Neural progenitor cell (in vitro differentiated cells): ENCODE measurements at regions not wholly inside any gene's neighbourhood (a gene's known extent, or its start where the extent isn't known, plus 50 kb on each side); places are given as distances from the start of the nearest gene placed in this dataset.

ENCODE experiments used
- DNase-seq: peaks from one replicate; pipeline ENCODE4 v3.0.0-alpha.2; 2016; ENCODE audit warnings: low spot score
- H2AFZ ChIP-seq: fragments of 200-600 bp; sonication (generic); replicated peaks from 2 replicates; pipeline ENCODE4 v1.6.1; 2016; ENCODE audit warnings: antibody characterized with exemption
- H3F3A ChIP-seq: fragments of 200-600 bp; sonication (generic); 2 replicates; pipeline ENCODE4 v1.6.1; 2016; ENCODE audit warnings: antibody characterized with exemption, low read depth
- H3K27ac ChIP-seq: fragments of 200-600 bp; sonication (generic); 2 replicates; pipeline ENCODE4 v1.5.1; 2016; ENCODE audit warnings: mild to moderate bottlenecking
- H3K27me3 ChIP-seq: fragments of 200-600 bp; sonication (generic); 2 replicates; pipeline ENCODE4 v1.6.1; 2016; ENCODE audit warnings: mild to moderate bottlenecking, moderate library complexity
- H3K36me3 ChIP-seq: fragments of 200-600 bp; sonication (generic); 2 replicates; pipeline ENCODE4 v1.5.1; 2016
- H3K4me1 ChIP-seq: fragments of 200-600 bp; sonication (generic); 2 replicates; pipeline ENCODE4 v1.6.1; 2016; ENCODE audit warnings: mixed run types
- H3K4me2 ChIP-seq: fragments of 200-600 bp; sonication (generic); 2 replicates; pipeline ENCODE4 v1.6.1; 2016
- H3K4me3 ChIP-seq: fragments of 200-600 bp; sonication (generic); 2 replicates; pipeline ENCODE4 v1.5.1; 2016
- H3K79me2 ChIP-seq: fragments of 200-600 bp; sonication (generic); 2 replicates; pipeline ENCODE4 v1.6.1; 2016; ENCODE audit warnings: low read depth
- H3K9ac ChIP-seq: fragments of 200-600 bp; sonication (generic); 2 replicates; pipeline ENCODE4 v1.6.1; 2016
- H3K9me3 ChIP-seq: fragments of 200-600 bp; sonication (generic); 2 replicates; pipeline ENCODE4 v1.5.1; 2016; ENCODE audit warnings: low read depth
- H4K20me1 ChIP-seq: fragments of 200-600 bp; sonication (generic); 2 replicates; pipeline ENCODE4 v1.6.1; 2016; ENCODE audit warnings: low read depth
- H3K27ac Mint-ChIP-seq: 3 replicates; pipeline ENCODE4 v1.8.0; 2021; ENCODE audit warnings: mixed read lengths
- H3K27me3 Mint-ChIP-seq: 2 replicates; pipeline ENCODE4 v1.8.0; 2022; ENCODE audit warnings: low read depth, mild to moderate bottlenecking, inconsistent platforms, moderate library complexity, mixed read lengths; ENCODE audit not compliant: insufficient read depth
- H3K36me3 Mint-ChIP-seq: 3 replicates; pipeline ENCODE4 v1.8.0; 2021; ENCODE audit warnings: mixed read lengths
- H3K4me1 Mint-ChIP-seq: 3 replicates; pipeline ENCODE4 v1.8.0; 2021; ENCODE audit warnings: mixed read lengths
- H3K4me3 Mint-ChIP-seq: 3 replicates; pipeline ENCODE4 v1.8.0; 2021; ENCODE audit warnings: mild to moderate bottlenecking, moderate library complexity, mixed read lengths
- H3K9me3 Mint-ChIP-seq: 3 replicates; pipeline ENCODE4 v1.8.0; 2020; ENCODE audit warnings: mixed read lengths
- EZH2 ChIP-seq: fragments of 200-600 bp; sonication (generic); IDR thresholded peaks from 2 replicates; pipeline ENCODE4 v1.6.1; 2017; ENCODE audit warnings: antibody characterized with exemption, mild to moderate bottlenecking, moderate library complexity
- EZH2phosphoT487 ChIP-seq: fragments of 200-600 bp; sonication (generic); IDR thresholded peaks from 2 replicates; pipeline ENCODE4 v1.6.1; 2017; ENCODE audit warnings: antibody characterized with exemption
- TF ChIP-seq, protein P1 (sequence below): fragments of 200-600 bp; sonication (generic); IDR thresholded peaks from 2 replicates; pipeline ENCODE4 v1.5.1; 2017; ENCODE audit warnings: antibody characterized with exemption, mild to moderate bottlenecking

DNA sequence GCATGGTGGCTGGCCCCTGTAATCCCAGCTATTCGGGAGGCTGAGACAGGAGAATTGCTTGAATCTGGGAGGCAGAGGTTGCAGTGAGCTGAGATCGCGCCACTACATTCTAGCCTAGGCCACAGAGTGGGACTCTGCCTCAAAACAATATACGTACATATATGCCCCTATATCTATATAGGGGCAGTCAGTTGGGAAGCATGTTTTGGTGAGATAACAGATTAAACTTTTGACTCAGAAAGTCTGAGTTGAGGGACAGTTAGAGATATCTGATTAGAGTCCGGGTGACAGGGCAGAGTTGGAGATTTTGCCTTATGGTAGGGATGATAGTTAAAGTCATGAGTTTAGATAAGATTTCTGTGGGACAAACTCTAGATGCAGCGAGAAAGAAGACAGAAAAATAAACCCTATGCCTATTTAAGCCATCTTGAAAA, 71.8 kb upstream of the ALDH1A1 start:
- H3K36me3 Mint-ChIP-seq: no peaks in the 10 kb centered on the region
- no peaks in the 10 kb centered on the region for H3K9me3 ChIP-seq
- no peaks in the 10 kb centered on the region for H3K4me1 ChIP-seq
- H3K27me3 Mint-ChIP-seq: no peaks in the 10 kb centered on the region
- no peaks in the 10 kb centered on the region for H3K36me3 ChIP-seq
- H3K27ac Mint-ChIP-seq: no peak overlapping the region
- H3K9ac ChIP-seq: no peak overlapping the region
- no peaks in the 10 kb centered on the region for H3K9me3 Mint-ChIP-seq
- H3K27me3 ChIP-seq: no peaks in the 10 kb centered on the region
- no peak for DNase-seq
- H4K20me1 ChIP-seq: no peaks in the 10 kb centered on the region
- no peak overlapping the region for H3K27ac ChIP-seq
- H2AFZ ChIP-seq: no peak overlapping the region
- H3K4me2 ChIP-seq: no peak overlapping the region
- no peaks in the 10 kb centered on the region for H3F3A ChIP-seq
- H3K4me3 ChIP-seq: no peak overlapping the region
- no peaks in the 10 kb centered on the region for H3K4me1 Mint-ChIP-seq
- no peaks in the 10 kb centered on the region for H3K79me2 ChIP-seq
- H3K4me3 Mint-ChIP-seq: no peak overlapping the region
- TF ChIP-seq EZH2phosphoT487 (no peak), EZH2 (no peak)
- TF ChIP-seq, protein P1, sequence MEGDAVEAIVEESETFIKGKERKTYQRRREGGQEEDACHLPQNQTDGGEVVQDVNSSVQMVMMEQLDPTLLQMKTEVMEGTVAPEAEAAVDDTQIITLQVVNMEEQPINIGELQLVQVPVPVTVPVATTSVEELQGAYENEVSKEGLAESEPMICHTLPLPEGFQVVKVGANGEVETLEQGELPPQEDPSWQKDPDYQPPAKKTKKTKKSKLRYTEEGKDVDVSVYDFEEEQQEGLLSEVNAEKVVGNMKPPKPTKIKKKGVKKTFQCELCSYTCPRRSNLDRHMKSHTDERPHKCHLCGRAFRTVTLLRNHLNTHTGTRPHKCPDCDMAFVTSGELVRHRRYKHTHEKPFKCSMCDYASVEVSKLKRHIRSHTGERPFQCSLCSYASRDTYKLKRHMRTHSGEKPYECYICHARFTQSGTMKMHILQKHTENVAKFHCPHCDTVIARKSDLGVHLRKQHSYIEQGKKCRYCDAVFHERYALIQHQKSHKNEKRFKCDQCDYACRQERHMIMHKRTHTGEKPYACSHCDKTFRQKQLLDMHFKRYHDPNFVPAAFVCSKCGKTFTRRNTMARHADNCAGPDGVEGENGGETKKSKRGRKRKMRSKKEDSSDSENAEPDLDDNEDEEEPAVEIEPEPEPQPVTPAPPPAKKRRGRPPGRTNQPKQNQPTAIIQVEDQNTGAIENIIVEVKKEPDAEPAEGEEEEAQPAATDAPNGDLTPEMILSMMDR: no peak

DNA sequence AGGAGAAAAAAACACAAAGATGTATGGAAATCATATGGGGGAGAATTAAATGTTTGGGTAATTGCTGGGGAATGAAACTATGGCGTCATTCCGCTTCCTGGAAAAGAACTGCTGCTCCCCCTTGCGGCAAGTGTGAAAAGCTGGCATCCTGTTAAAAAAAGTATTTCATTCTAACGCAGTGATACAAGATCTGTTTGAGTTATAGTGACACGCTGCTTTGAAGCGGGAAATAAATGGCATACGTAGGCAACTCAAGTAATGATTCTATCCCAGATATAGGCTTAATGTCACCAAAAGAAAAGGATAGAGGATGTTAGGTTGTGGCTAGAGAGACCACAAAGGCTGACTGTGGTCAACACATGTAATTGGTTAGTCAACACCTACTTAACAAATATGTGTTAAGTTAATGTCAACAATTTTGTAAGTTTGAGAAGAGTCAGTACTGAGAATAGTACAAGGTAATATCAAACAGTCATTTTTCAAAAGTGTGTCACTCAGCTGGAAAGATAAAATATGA, 70.2 kb upstream of the ALDH1A1 start:
- no peaks in the 10 kb centered on the region for H3K27me3 Mint-ChIP-seq
- Histone ChIP-seq H3K9me3 (peaks cover 3% of the 10 kb centered on the region), H3K36me3 (no peaks in the 10 kb centered on the region), H3K27ac (no peak overlapping the region), H4K20me1 (no peaks in the 10 kb centered on the region), H2AFZ (no peak overlapping the region), H3F3A (no peaks in the 10 kb centered on the region), H3K79me2 (no peaks in the 10 kb centered on the region), H3K4me3 (no peak overlapping the region), H3K9ac (no peak overlapping the region), H3K4me2 (no peak overlapping the region), H3K27me3 (no peaks in the 10 kb centered on the region), H3K4me1 (no peaks in the 10 kb centered on the region)
- H3K9me3 Mint-ChIP-seq: peaks cover 5% of the 10 kb centered on the region
- H3K4me3 Mint-ChIP-seq: no peak overlapping the region
- TF ChIP-seq EZH2 (no peak), EZH2phosphoT487 (no peak)
- TF ChIP-seq, protein P1: peak; percentile 93
- no peak overlapping the region for H3K27ac Mint-ChIP-seq
- DNase-seq: peak; percentile 70
- H3K36me3 Mint-ChIP-seq: no peaks in the 10 kb centered on the region
- H3K4me1 Mint-ChIP-seq: no peaks in the 10 kb centered on the region

DNA sequence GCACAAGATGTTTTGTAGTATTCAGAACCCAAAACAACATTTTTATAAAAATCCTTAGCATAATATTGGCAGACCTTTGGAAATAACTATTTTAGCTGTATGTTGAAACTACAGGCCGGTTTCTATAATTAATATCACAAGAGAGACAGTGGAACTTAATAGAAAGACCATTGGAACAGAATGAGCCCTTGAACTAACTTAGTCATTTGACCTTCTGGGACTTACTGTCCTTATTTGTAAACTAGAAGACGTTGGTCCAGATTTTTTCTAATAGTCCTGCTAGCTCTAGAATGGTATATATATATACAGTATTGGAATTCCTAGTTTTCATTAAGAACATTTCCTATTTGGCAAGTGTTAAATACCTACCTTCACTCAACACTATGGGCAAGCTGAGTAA, 69.5 kb upstream of the ALDH1A1 start:
- Histone ChIP-seq H2AFZ (no peak overlapping the region), H3K27me3 (no peaks in the 10 kb centered on the region), H3K4me3 (no peak overlapping the region), H3K27ac (no peak overlapping the region), H3F3A (no peaks in the 10 kb centered on the region), H3K36me3 (no peaks in the 10 kb centered on the region), H3K9ac (no peak overlapping the region), H3K4me2 (no peak overlapping the region), H3K9me3 (peaks cover 6% of the 10 kb centered on the region), H4K20me1 (no peaks in the 10 kb centered on the region), H3K79me2 (no peaks in the 10 kb centered on the region), H3K4me1 (no peaks in the 10 kb centered on the region)
- Mint-ChIP-seq H3K9me3 (peaks cover 12% of the 10 kb centered on the region), H3K36me3 (no peaks in the 10 kb centered on the region), H3K27me3 (no peaks in the 10 kb centered on the region), H3K27ac (no peak overlapping the region), H3K4me1 (no peaks in the 10 kb centered on the region), H3K4me3 (no peak overlapping the region)
- TF ChIP-seq EZH2: no peak
- no peak for TF ChIP-seq EZH2phosphoT487
- TF ChIP-seq, protein P1: no peak
- no peak for DNase-seq
